NCI-H345 (cell line): ENCODE measurements at regions not wholly inside any gene's neighbourhood (a gene's known extent, or its start where the extent isn't known, plus 50 kb on each side); places are given as distances from the start of the nearest gene placed in this dataset.

Experiments used
- DNase-seq: peaks from one replicate; lab custom pipeline; 2025; lab: John Stamatoyannopoulos, UW

- no peak for DNase-seq
Measured at GRCh38 chr11:127490896-127491295, 490.3 kb upstream of the KIRREL3 start.

DNA sequence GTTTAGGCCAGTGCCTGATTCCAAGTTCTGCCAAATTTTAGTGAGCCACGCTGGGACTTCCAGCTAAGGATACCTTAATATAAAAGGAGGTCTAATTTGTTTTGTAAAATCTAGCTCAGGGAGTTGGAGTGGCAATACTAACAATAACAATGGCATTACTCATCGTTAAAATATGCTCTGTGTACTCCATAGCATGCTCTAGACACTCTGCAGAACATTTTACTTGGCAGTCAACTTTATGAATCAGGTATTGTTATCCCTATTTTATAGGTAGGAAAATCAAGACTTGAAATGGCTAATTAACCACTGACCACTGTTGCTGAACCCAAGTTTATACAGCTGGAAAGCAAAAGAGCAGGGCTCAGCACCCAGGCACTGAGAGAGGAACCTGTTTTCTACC is 485.0 kb upstream of the KIRREL3 start:
- DNase-seq: no peak

DNA sequence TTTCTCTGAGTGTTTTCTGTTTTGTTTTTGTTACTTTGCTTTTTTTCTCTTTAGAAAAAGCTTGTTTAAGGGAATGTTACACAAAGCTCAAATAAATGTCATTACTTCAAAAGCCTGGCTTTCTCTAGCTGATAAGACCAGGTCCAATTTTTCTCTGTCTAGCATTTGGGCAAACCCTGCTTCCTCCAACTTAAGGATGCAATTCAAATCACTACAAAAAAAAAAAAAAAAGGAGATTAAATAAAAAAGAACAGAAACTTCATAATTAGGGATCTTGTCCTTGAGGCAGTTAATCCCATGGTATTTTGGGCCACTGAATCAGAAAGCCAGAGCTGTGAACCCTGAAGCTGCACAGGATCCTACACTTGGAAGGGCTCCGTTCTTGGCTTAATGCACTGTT is 480.8 kb upstream of the KIRREL3 start:
- no peak for DNase-seq

DNA sequence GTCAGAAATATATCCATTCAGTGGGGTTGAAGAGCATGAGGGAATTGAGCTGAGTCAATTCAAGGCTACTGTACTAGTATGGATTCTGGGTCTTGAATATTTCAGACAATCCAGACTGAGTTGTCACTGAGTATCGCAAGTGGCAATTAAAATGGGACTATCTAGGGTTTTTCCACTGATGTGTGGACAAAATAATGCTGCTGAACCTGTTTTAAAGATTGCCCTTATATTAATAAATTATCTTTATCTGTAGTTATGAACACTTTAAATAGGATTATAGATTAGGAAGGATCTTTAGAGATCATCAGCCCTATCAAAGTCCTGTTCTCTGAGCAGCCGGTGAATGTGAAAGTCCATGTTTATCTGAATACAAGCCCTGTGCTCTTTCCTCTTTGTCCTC is 478.3 kb upstream of the KIRREL3 start:
- no peak for DNase-seq

GRCh38 chr11:127474766-127475165 is 474.2 kb upstream of the KIRREL3 start:
- DNase-seq: no peak

DNA sequence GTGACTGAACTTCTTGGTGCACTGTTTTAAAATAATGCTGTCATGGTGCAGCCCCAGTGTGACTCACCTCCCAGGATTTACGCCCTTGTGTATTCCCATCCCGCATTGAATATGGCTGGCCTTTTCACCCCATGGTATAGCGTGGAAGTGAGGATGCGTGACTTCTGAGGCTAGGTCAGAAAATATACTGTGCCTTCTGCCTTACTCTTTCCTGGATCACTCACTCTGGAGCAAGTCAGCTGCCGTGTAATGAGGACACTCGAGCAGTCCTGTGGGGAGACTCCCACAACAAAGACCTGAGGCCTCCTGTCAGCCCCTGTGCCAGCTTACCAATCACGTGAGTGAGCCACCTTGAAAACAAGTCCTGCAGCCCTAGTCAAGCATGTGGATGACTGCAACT is 471.9 kb upstream of the KIRREL3 start:
- no peak for DNase-seq

DNA sequence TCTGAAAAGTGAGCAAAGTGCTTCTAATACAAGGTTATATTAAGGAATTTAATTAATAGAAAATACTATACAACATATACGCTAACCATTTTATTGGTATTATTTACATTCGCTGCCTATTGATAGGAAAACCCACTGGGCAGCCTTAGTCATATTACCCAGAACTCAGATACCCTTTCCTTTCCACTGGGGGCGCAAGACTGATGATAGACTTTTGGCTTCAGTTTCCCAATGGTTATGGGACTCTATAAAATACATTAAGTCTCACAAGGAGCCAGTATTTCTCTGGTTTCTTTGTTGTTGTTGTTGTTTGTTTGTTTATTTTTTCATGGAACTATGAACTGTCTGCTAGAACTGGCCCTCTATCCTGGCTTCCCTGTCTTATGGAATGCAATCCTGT is 471.1 kb upstream of the KIRREL3 start:
- DNase-seq: no peak

DNA sequence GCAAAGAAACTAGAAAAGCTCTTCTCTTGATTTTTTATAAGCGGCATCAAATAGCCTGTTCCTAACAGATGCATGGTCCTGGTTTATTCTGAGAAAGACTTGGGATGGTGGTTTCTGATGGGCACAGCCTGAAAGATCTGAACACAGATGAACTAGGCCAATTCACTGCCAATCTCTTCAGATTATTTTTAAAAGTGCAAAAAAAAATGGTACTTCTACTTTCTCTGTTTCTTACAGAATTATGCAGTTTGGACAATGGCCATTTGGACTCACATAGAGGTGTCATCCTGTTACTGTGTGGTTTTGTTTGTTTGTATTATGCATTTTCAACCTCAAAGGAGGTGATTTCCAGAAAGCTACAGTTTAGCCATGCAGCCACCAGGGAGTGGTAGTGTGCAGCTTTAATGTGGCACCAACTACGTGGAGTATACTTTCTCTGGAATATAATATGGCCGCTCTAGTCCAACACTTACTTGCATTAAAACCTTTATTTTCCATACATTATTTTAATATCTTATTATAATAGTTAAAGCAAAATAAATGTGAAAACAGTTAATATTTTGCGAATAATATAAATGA is 469.8 kb upstream of the KIRREL3 start:
- DNase-seq: no peak

GRCh38 chr11:127464325-127464724 is 463.8 kb upstream of the KIRREL3 start:
- DNase-seq: no peak

DNA sequence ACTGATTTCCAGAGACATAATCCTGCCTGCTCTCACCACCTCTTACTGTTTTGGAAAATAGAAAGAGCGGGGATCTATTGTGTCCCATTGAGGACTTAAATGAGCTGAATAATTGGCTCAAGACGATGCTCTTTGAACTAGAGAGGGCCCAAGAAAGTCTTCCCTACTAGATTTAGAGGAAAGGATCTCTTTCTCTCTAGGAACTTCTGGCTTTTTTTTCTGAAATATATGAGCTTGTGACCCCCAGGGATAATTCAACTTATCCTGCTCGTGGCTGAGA is 461.4 kb upstream of the KIRREL3 start:
- no peak for DNase-seq

DNA sequence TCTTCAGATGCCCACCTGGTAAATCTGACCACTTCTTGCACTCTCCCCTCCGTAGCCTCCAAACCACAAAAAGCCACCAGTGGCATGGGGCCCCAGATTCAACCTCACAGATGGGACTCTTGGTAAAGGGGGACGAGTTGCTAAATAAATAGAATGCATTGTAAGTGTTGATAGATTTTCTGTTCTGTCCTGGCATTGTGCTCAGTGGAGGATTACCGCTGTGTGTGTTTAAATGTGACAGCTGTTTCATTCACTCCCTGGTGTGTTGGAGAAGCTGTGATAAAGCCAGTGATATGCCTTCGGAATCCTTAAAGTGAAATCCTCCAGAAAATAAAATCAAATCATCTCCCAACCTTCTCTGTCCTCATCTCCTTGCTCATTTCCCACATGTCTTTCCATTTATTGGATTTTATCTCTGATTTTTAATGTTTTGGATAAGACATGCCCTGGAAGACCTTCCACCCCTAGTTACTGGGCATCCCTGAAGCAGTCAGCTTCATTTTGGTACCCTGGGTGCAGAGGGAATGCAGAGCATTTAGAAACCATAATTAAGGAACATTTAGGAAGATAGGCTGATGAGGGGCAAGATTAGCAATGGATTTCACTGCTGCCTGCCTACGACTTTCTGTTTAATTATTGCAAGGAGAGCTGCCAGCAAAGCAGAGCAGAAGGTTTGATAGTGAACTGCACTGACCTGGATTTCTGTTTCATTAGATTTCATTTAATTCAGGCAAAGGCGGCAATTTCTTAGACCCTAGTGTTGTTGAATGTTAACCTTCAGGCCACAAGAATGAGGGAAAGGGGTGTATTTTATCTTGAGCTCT is 460.9 kb upstream of the KIRREL3 start:
- DNase-seq: peak; percentile 74

DNA sequence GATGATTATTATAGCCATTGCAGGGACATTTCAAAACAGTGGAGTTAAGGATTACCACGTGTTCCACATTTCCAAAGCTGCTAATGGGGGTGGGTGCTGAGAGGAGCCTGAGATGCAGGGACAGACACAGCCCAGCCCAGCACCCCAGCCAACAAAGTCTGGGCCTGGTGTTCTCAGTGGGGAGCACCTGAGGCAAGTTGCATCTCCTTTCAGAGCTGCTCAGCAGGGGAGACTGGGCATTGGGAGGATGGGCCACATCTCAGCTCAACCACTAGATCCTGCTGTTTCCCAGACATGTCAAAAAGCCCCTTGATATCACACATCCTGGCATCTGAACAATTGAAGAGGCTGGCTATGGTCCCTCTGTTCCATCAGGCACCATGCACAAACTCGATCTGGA is 458.0 kb upstream of the KIRREL3 start:
- peak; percentile 63 for DNase-seq

DNA sequence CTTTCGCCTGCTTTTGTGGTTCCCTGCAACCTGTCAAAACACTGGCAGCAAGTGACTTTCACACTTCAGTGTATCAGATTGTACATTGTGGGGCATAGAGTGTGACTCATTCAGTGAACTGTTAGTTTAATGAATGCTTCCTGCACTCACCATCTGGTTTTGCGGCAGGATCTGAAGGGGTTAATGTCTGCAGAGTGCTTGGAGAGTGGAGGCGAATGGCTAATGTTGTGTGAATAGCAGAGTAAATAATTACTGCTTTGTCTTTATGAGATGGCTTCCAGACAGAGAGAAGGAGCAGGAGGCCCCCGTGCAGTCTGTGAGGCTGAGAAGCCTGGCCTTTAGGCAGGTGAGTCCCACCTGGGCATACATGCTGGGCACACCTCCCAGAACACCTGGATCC is 454.3 kb upstream of the KIRREL3 start:
- peak; percentile 75 for DNase-seq

DNA sequence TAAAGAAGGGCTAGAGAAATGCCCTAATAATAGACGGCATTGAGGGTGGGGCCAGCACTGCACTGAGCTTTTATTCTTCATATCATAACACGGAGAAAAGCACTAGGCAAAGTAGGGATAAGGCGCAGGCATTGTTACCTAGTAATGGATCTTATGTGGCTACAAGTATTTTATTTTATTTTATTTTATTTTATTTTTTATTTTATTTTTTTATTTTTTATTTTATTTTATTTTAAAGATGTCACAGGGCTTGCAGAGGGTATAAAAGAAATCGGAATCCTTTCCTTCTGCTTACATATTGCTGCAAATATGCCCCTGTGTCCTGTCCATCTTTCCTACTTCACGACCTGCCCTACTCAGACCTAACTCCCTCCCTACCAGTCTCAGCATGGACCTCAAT is 452.0 kb upstream of the KIRREL3 start:
- DNase-seq: no peak

DNA sequence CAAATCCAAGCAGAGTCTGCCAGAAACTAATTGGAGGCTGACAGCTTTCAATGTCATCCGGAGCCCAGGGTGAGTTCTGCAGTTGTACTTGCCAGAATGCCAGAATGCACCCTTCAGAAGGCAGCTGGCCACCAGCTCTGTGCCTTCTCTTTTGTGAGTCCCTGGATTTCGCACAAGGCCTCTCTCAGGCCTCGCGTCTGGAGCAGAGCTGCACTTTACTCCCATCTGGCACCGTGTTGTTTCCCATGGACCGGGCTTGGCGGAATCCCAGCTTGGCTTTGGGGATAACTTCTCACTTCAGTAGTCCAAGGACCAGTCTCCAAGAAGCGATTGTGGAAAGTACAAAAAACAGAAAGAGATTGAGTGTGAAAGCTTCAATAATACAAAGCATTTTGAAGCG is 451.3 kb upstream of the KIRREL3 start:
- DNase-seq: no peak

DNA sequence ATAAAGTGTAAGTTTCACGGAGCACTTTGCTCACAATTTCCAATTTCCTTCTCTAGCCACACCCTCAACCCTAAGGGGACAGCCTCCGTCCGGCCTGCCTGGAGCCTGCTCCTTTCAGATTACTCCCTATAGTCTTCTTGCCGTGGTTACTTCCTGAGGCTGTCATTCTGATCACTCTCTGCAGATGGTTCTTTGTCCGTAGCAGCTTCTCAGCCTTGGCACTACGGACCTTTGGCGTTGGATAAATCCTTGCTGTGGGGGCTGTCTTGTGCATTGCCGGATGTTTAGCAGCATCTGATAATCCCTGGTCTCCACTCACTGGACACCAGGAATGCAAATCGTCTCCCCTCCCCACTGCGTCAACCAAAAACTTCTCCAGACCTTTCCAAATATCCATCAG is 447.5 kb upstream of the KIRREL3 start:
- DNase-seq: no peak

DNA sequence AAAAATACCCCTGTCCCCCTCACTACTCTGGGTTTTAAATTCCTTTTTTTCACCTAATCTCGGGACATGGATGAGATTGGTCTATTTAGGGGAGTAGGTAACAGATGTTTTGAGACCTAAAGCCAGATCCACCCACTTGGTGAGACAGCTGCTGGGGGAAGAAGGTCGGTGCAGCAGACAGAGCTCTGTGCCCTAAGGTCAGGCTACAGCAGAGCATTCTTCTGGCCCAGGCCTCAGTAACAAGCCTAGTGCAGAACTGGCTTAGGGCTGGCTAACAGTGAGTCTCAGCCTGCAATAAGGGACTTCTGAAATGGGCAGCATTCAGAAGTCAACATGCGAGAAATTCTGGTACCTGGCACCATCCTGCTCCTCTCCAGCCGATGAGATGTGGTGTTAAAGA is 444.9 kb upstream of the KIRREL3 start:
- DNase-seq: no peak

DNA sequence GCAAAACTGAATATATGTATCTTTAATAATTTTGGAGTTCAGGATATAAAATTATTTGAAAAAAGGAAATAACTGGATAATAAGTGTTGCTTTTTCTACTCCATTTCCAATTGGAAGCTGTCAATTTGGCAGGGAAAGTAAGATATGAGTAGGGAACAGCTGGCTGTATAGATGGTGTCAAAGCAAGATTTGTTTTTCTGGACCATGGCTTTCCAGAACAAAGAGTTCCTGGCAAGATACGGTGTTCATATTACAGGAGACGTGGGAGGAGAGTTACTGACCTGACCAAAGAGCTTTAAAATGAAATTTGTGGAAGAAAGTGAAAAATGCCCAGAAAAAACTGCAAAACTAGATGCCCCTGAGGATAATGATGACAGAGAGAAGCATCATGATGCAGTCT is 442.7 kb upstream of the KIRREL3 start:
- no peak for DNase-seq

- no peak for DNase-seq
Measured at GRCh38 chr11:127440616-127441015, 440.0 kb upstream of the KIRREL3 start.

DNA sequence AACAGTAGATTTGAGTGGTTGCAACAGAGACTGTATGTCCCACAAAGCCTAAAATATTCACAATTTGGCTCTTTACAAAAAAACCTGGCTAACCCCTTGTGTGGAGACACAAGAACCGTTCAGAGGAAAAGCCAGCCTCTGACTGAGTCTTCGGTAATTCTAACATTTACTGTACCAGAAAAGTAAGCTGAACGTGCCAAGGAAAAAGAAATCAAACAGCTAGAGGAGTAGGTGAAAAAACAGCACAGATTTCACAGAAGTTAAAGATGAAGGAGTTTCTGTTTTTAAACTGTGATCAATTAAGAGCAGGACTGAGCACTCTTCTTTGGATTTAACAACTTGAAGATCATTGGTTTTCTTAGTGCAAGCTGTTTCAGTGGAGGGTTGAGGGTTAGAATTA is 424.7 kb upstream of the KIRREL3 start:
- no peak for DNase-seq

DNA sequence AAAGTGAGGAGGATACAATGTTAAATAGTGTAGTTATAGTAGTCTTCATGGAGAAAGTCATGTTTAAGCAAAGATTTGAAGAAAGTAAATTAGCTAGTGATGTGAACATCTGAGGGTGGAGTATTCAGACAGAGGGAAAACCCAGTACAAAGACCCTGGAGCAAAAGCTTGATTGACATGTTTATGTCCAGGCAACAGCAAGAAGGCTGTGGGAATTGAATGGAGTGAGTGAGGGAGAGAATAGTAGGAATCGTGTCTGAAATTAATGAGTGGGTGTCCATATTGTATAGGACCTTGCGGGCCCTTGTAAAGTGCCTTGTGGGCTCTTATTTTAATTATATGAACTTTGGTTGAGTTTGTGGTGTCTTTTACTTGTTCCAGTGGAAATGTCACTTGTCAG is 424.1 kb upstream of the KIRREL3 start:
- DNase-seq: no peak

DNA sequence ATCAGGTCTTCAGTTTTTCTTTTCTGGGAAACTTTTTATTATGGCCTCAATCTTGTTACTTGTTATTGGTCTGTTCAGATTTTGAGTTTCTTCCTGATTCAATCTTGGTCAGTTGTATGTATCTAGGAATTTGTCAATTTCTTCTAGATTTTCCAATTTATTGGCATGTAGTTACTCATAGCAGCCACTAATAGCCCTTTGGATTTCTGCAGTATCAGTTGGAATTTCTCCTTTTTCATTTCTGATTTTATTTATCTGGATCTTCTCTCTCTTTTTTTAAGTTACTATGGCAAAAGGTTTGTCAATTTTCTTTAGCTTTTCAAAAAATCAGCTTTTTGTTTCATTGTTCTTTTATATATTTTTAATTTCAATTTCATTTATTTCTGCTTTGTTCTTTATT is 419.6 kb upstream of the KIRREL3 start:
- no peak for DNase-seq

DNA sequence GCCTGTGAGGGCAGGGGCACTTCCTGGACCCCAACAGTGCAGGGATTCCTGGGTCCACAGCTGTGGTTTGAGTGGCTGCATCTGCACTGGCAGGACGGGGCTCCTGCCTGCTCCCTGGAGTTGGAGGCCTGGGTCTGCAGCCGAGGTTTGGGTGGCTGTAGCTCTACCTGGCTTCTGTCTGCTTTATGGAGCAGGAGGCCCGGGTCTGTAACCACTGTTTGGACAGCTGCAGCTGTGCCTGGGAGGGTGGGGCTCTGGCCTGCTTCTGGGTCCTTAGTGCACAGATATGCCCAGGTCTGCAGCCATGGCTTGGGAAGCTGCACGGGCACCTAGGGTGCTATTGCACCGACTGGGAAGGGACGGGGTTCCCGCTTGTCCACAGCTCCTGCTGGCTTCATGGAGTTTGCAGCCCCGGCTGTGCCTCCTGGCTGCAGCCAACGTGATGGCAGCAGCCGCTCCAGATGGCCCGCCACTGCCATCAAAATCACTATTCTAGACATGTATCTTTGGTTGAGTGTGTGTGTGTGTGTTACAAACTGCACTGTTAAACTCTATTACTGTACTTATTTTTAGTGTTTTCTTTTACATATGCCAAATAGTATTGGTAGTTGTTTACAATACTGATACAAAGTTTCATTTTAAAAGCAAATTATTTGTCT is 412.3 kb upstream of the KIRREL3 start:
- peak; percentile 51 for DNase-seq

DNA sequence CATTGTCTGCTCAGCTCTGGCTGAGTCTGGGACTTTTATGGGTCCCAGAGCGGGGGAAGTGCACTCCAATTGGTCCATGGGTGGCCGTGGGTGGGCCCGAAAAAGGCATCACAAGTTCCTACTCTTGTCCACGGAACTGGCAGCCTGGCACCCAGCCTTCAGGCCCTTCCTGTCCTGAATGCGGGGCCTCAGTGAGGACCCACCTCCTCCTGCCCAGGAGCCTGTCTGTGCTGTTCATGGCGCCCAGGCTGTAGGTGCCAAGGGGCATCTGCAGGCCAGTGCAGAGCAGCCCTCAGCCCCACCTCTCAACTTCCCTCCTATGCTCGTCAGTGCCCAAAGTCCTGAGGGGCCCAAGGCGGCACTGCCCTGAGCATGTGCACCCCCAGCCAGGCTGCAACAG is 411.7 kb upstream of the KIRREL3 start:
- DNase-seq: no peak
